ENCODE measurements at regions not wholly inside any gene's neighbourhood (a gene's known extent, or its start where the extent isn't known, plus 50 kb on each side); places are given as distances from the start of the nearest gene placed in this dataset.

- no peaks in the 10 kb centered on the region for H3K4me1 ChIP-seq (ENCODE audit: insufficient read depth, low read length, poor library complexity, severe bottlenecking)
- no peaks in the 10 kb centered on the region for H3K9me3 ChIP-seq (ENCODE audit: low read depth, low read length, poor library complexity, severe bottlenecking)
- CTCF ChIA-PET: no interaction called here
- no peaks in the 10 kb centered on the region for H3K27me3 ChIP-seq (replicated peaks; ENCODE audit: insufficient read depth, low read depth, low read length, poor library complexity)
- no TSS peak for BruUV-seq (replicated peaks)
- POLR2A ChIA-PET (ENCODE audit: low non-redundant PET): no interaction called here
- no peaks in the 10 kb centered on the region for H3K36me3 ChIP-seq (ENCODE audit: insufficient read depth, low read length, poor library complexity, severe bottlenecking)
- TF ChIP-seq EZH2 (IDR thresholded peaks at IDR 0.05; ENCODE audit: borderline replicate concordance, low read depth, low read length, poor library complexity, severe bottlenecking) (no peak), CTCF (conservative IDR thresholded peaks at IDR 0.05; ENCODE audit: low read depth, low read length) (no peak)
- no peak overlapping the region for H3K27ac ChIP-seq (ENCODE audit: low read depth, low read length, poor library complexity, severe bottlenecking)
- intact Hi-C loops (cut with micrococcal nuclease; ENCODE audit: unreplicated experiment): no loop called here
- H3K4me3 ChIP-seq (ENCODE audit: low read depth, low read length, poor library complexity, severe bottlenecking): no peak overlapping the region
- no peak for DNase-seq (ENCODE audit: low spot score)
These were observed 254.4 kb downstream of the RHOU start for GRCh38 chr1:228989676-228989991.

- H3K27me3 ChIP-seq (replicated peaks; ENCODE audit: insufficient read depth, low read depth, low read length, poor library complexity): no peaks in the 10 kb centered on the region
- H3K9me3 ChIP-seq (ENCODE audit: low read depth, low read length, poor library complexity, severe bottlenecking): no peaks in the 10 kb centered on the region
- intact Hi-C loops (cut with micrococcal nuclease; ENCODE audit: unreplicated experiment): no loop called here
- BruUV-seq (replicated peaks): no TSS peak
- no peak for DNase-seq (ENCODE audit: low spot score)
- no peaks in the 10 kb centered on the region for H3K36me3 ChIP-seq (ENCODE audit: insufficient read depth, low read length, poor library complexity, severe bottlenecking)
- TF ChIP-seq CTCF (conservative IDR thresholded peaks at IDR 0.05; ENCODE audit: low read depth, low read length) (no peak), EZH2 (IDR thresholded peaks at IDR 0.05; ENCODE audit: borderline replicate concordance, low read depth, low read length, poor library complexity, severe bottlenecking) (no peak)
- ChIA-PET POLR2A (ENCODE audit: low non-redundant PET) (no interaction called here), CTCF (no interaction called here)
- no peaks in the 10 kb centered on the region for H3K4me1 ChIP-seq (ENCODE audit: insufficient read depth, low read length, poor library complexity, severe bottlenecking)
- H3K27ac ChIP-seq (ENCODE audit: low read depth, low read length, poor library complexity, severe bottlenecking): no peak overlapping the region
- no peak overlapping the region for H3K4me3 ChIP-seq (ENCODE audit: low read depth, low read length, poor library complexity, severe bottlenecking)
These were observed 254.9 kb downstream of the RHOU start for GRCh38 chr1:228989992-228990827.

- Histone ChIP-seq H3K36me3 (ENCODE audit: insufficient read depth, low read length, poor library complexity, severe bottlenecking) (no peaks in the 10 kb centered on the region), H3K4me3 (ENCODE audit: low read depth, low read length, poor library complexity, severe bottlenecking) (no peak overlapping the region), H3K9me3 (ENCODE audit: low read depth, low read length, poor library complexity, severe bottlenecking) (no peaks in the 10 kb centered on the region), H3K27ac (ENCODE audit: low read depth, low read length, poor library complexity, severe bottlenecking) (no peak overlapping the region), H3K4me1 (ENCODE audit: insufficient read depth, low read length, poor library complexity, severe bottlenecking) (no peaks in the 10 kb centered on the region), H3K27me3 (replicated peaks; ENCODE audit: insufficient read depth, low read depth, low read length, poor library complexity) (no peaks in the 10 kb centered on the region)
- no peak for DNase-seq (ENCODE audit: low spot score)
- ChIA-PET POLR2A (ENCODE audit: low non-redundant PET) (no interaction called here), CTCF (no interaction called here)
- intact Hi-C loops (cut with micrococcal nuclease; ENCODE audit: unreplicated experiment): no loop called here
- BruUV-seq (replicated peaks): no TSS peak
- TF ChIP-seq CTCF (conservative IDR thresholded peaks at IDR 0.05; ENCODE audit: low read depth, low read length) (no peak), EZH2 (IDR thresholded peaks at IDR 0.05; ENCODE audit: borderline replicate concordance, low read depth, low read length, poor library complexity, severe bottlenecking) (no peak)
These were observed 255.8 kb downstream of the RHOU start for GRCh38 chr1:228990906-228991569.
